GM19043 (cell line): ENCODE measurements at regions not wholly inside any gene's neighbourhood (a gene's known extent, or its start where the extent isn't known, plus 50 kb on each side); places are given as distances from the start of the nearest gene placed in this dataset.

ENCODE experiments used
- ATAC-seq: cut with Tn5 transposase; IDR thresholded peaks from one replicate; pipeline ENCODE4 v1.9.1; 2021; ENCODE audit warnings: low read depth; ENCODE audit not compliant: unreplicated experiment

DNA sequence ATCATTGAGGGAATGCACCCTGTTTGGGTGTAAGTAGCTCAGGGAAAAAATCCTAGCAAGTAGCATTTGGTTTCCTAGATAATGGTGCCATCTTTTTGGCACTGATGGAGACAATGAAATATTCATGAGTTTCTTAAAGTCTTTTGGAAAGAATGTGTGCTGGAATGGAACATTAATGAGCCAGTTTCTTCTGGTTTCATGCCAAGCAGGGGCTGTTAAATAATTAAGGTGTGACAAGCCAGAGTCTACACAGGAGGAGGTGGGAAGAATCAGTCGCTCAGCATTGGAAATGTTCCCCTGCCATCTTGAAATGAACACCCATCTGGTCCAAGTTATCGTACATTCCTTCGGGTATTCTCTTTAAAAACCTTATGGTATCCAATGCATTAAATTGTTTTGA is 457.3 kb downstream of the RIT2 start:
- no peak for ATAC-seq

DNA sequence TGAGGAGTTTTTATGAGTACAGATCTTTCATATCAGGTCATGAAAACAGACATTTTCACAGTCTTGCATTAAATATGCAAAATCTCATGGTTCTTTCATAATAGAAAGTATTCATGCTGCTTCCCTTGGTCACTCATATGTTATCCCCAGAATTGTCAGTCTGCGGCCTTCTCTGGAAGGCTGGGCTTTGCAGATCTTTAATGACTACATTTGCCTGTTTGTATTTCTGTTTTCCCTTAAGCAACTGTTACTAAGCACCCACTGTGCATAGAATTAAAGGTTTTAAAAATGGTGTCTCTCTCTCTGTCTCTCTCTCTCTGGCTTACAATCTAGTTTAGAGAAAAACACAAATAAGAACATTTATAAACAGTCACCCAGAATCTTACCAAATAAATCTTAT is 456.3 kb downstream of the RIT2 start:
- ATAC-seq = no peak

DNA sequence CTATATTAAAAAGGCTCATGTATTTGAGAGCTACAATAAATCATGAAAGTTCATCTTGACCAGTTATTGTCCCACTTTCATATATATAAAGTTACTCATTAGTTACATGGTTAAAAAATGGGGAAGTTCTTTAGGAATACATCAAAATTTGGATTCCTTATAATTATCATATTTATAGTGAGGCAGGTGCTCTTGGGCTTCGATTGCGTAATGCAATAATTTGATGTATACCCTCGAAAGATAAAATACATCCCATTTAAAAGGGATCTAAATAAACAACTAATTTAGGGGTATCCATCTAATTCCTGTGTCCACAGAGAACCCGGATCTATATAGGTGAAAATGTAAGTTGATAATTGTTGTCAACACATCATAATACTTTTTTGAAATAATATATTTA is 444.6 kb downstream of the RIT2 start:
- no peak for ATAC-seq

DNA sequence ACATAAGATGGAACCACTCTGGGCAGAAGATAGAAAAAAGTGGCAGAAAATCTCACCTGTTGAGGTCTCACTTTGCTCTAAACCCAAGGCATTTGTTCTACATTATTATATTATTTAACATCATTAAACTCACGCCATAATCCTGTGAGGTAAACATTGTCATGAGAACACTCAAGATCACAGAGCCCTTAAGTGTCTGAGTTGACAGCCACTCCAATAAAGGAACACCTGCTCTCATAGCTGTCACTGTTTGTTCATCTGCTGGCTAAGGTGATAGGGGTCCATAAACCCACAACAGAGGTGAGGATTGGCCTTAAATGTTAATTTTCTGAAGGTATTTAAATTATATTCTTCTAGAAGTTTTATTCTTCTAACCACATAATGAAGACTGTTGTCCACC is 439.7 kb downstream of the RIT2 start:
- ATAC-seq = no peak

DNA sequence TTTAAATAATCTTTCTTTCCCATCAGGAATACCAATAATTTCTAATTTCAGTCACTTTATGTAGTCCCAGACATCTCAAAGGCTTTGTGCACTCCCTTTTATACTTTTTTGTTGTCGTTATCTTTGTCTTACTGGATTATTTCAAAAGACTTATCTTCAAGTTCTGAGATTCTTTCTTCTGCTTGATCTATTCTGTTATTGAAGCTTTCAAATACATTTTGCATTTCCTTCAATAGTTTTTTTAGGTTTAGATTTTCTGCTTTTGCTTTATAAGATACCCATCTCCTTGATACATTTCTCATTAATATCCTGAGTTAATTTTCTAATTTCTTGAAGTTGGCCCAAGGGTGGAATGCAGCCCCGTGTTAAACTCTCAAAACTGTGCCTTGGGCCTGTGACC is 432.4 kb downstream of the RIT2 start:
- no peak for ATAC-seq

DNA sequence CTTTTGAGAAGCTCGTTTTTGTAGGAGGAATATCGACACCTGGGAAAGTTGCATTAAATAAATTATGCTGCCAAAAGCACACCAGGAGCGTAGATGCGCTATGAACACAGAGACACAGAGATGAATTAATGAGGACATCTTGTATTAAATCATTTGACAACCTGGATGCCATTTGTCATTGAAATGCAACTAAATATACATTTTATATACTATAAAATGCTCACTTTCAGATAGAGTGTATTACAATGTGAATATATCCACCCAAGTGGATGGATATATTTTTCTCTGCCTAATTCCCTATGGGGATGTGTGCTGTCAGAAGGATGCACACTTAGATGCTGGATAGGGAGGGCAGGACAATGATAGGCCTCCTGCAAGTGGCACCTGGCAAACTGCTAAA is 426.2 kb downstream of the RIT2 start:
- no peak for ATAC-seq
